ENCODE measurements at regions not wholly inside any gene's neighbourhood (a gene's known extent, or its start where the extent isn't known, plus 50 kb on each side); places are given as distances from the start of the nearest gene placed in this dataset.

DNA sequence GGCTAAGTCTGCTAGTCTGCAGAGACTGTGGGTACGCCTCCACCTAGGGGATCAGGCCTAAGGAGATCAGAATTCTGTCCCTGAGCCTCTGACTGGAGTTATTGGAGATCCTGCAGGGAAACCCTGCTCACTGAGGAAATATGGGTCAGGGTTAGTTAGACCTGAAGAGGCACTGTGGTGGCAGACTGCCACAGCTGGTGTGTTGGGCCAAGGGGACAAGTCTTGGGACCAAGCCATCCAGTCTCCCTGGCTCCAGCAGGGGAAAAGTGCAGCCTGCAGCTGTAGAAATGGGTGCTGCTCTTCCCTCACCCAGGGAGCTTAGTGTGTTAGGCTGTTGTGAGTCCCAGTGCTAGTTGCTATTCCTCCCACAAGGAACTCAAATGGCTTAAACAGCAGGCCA, 334.8 kb upstream of the LARGE1 start:
- intact Hi-C loops (cut with DNase I) = no loop called here
- TF ChIP-seq, protein P1, sequence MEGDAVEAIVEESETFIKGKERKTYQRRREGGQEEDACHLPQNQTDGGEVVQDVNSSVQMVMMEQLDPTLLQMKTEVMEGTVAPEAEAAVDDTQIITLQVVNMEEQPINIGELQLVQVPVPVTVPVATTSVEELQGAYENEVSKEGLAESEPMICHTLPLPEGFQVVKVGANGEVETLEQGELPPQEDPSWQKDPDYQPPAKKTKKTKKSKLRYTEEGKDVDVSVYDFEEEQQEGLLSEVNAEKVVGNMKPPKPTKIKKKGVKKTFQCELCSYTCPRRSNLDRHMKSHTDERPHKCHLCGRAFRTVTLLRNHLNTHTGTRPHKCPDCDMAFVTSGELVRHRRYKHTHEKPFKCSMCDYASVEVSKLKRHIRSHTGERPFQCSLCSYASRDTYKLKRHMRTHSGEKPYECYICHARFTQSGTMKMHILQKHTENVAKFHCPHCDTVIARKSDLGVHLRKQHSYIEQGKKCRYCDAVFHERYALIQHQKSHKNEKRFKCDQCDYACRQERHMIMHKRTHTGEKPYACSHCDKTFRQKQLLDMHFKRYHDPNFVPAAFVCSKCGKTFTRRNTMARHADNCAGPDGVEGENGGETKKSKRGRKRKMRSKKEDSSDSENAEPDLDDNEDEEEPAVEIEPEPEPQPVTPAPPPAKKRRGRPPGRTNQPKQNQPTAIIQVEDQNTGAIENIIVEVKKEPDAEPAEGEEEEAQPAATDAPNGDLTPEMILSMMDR (IDR thresholded peaks at IDR 0.05; ENCODE audit: borderline replicate concordance, extremely low read depth, insufficient read depth) = no peak
- Histone ChIP-seq H3K9me3 (ENCODE audit: control insufficient read depth in 2 of 3, insufficient read depth in 1 of 3, low read length in 3 of 3) (peaks cover 0 to 2% (median 0%) of the 10 kb centered on the region in 3 donors), H3K4me1 (ENCODE audit: control insufficient read depth in 2 of 3, insufficient read depth in 2 of 3, low read depth in 1 of 3, low read length in 3 of 3) (no peaks in the 10 kb centered on the region), H3K27me3 (ENCODE audit: control insufficient read depth, insufficient read depth, low read length) (no peaks in the 10 kb centered on the region), H3K9ac (ENCODE audit: low read length in 3 of 3) (no peak overlapping the region), H3K27ac (ENCODE audit: low read depth in 2 of 2, low read length in 2 of 2) (no peak overlapping the region), H3K4me3 (ENCODE audit: low read length in 3 of 3) (no peak overlapping the region), H3K36me3 (ENCODE audit: control insufficient read depth in 2 of 3, insufficient read depth in 3 of 3, low read length in 3 of 3) (no peaks in the 10 kb centered on the region)
- no peak for FAIRE-seq
- DNase-seq = no peak

DNA sequence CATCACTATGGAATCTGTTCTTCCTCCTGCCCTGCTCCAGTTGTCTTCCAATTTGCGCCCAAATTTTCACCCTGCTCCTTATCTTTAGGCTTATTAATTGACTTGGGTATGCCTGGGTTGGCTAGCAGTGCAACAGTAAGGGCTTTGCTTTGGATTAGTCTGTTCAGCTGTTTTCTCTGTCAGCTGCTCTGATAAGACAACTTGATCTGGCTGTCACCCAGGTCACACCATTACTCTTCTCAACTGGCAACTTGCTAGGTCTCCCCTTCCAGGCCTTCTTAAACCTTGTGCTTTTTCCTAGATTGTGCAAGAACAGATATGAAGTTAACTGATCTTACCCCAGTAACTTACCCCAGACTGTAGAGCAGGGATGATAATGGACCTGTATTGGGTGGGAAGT, 357.8 kb upstream of the LARGE1 start:
- intact Hi-C loops (cut with DNase I) = no loop called here
- Histone ChIP-seq H3K36me3 (ENCODE audit: control insufficient read depth in 2 of 3, insufficient read depth in 3 of 3, low read length in 3 of 3) (no peaks in the 10 kb centered on the region), H3K9me3 (ENCODE audit: control insufficient read depth in 2 of 3, insufficient read depth in 1 of 3, low read length in 3 of 3) (no peaks in the 10 kb centered on the region), H3K4me1 (ENCODE audit: control insufficient read depth in 2 of 3, insufficient read depth in 2 of 3, low read depth in 1 of 3, low read length in 3 of 3) (no peaks in the 10 kb centered on the region), H3K4me3 (ENCODE audit: low read length in 3 of 3) (no peak overlapping the region), H3K27me3 (ENCODE audit: control insufficient read depth, insufficient read depth, low read length) (no peaks in the 10 kb centered on the region), H3K27ac (ENCODE audit: low read depth in 2 of 2, low read length in 2 of 2) (no peak overlapping the region), H3K9ac (ENCODE audit: low read length in 3 of 3) (no peak overlapping the region)
- TF ChIP-seq, protein P1 (IDR thresholded peaks at IDR 0.05; ENCODE audit: borderline replicate concordance, extremely low read depth, insufficient read depth) = no peak
- DNase-seq (no peak), FAIRE-seq (no peak)

- Histone ChIP-seq H3K4me1 (ENCODE audit: control insufficient read depth in 2 of 3, insufficient read depth in 2 of 3, low read depth in 1 of 3, low read length in 3 of 3) (no peaks in the 10 kb centered on the region), H3K27ac (ENCODE audit: low read depth in 2 of 2, low read length in 2 of 2) (no peak overlapping the region), H3K9ac (ENCODE audit: low read length in 3 of 3) (no peak overlapping the region), H3K4me3 (ENCODE audit: low read length in 3 of 3) (no peak overlapping the region), H3K27me3 (ENCODE audit: control insufficient read depth, insufficient read depth, low read length) (no peaks in the 10 kb centered on the region), H3K9me3 (ENCODE audit: control insufficient read depth in 2 of 3, insufficient read depth in 1 of 3, low read length in 3 of 3) (no peaks in the 10 kb centered on the region), H3K36me3 (ENCODE audit: control insufficient read depth in 2 of 3, insufficient read depth in 3 of 3, low read length in 3 of 3) (no peaks in the 10 kb centered on the region)
- FAIRE-seq (no peak), DNase-seq (no peak)
- intact Hi-C loops (cut with DNase I) = no loop called here
- TF ChIP-seq, protein P1 (IDR thresholded peaks at IDR 0.05; ENCODE audit: borderline replicate concordance, extremely low read depth, insufficient read depth) = no peak
These were observed 361.5 kb upstream of the LARGE1 start for GRCh38 chr22:34281738-34282137.

- no peak overlapping the region for H3K4me3 ChIP-seq (ENCODE audit: low read length in 3 of 3)
- DNase-seq (no peak), FAIRE-seq (no peak)
- H3K9ac ChIP-seq (ENCODE audit: low read length in 3 of 3) = no peak overlapping the region
- no peaks in the 10 kb centered on the region for H3K27me3 ChIP-seq (ENCODE audit: control insufficient read depth, insufficient read depth, low read length)
- intact Hi-C loops (cut with DNase I) = no loop called here
- TF ChIP-seq, protein P1 (IDR thresholded peaks at IDR 0.05; ENCODE audit: borderline replicate concordance, extremely low read depth, insufficient read depth) = no peak
- no peak overlapping the region for H3K27ac ChIP-seq (ENCODE audit: low read depth in 2 of 2, low read length in 2 of 2)
- no peaks in the 10 kb centered on the region for H3K36me3 ChIP-seq (ENCODE audit: control insufficient read depth in 2 of 3, insufficient read depth in 3 of 3, low read length in 3 of 3)
- H3K4me1 ChIP-seq (ENCODE audit: control insufficient read depth in 2 of 3, insufficient read depth in 2 of 3, low read depth in 1 of 3, low read length in 3 of 3) = no peaks in the 10 kb centered on the region
- H3K9me3 ChIP-seq (ENCODE audit: control insufficient read depth in 2 of 3, insufficient read depth in 1 of 3, low read length in 3 of 3) = no peaks in the 10 kb centered on the region
These were observed 363.6 kb upstream of the LARGE1 start for GRCh38 chr22:34283844-34284243.
